Neural cell (in vitro differentiated cells): ENCODE measurements at regions not wholly inside any gene's neighbourhood (a gene's known extent, or its start where the extent isn't known, plus 50 kb on each side); places are given as distances from the start of the nearest gene placed in this dataset.

Experiments used
- H2AFZ ChIP-seq: fragments of 200-600, 300-800 bp; sonication (generic), shearing (Covaris generic); 2 replicates; pipeline ENCODE4 v1.6.0; 2014; ENCODE audit warnings: low read depth, mild to moderate bottlenecking, antibody characterized with exemption, low read length, moderate library complexity
- H3F3A ChIP-seq: fragments of 200-600 bp; shearing (Covaris generic); 2 replicates; pipeline ENCODE4 v1.6.1; 2016; ENCODE audit warnings: mild to moderate bottlenecking, moderate library complexity, mixed read lengths, antibody characterized with exemption, low read length; ENCODE audit not compliant: insufficient read depth, poor library complexity, severe bottlenecking
- H3K27ac ChIP-seq: fragments of 200-600, 300-800 bp; sonication (generic), shearing (Covaris generic); 2 replicates; pipeline ENCODE4 v1.5.1; 2014; ENCODE audit warnings: mild to moderate bottlenecking, low read length, moderate library complexity
- H3K27me3 ChIP-seq: fragments of 300-800, 200-600 bp; sonication (generic), shearing (Covaris generic); 2 replicates; pipeline ENCODE4 v1.6.0; 2014; ENCODE audit warnings: mild to moderate bottlenecking, low read depth, low read length, moderate library complexity; ENCODE audit not compliant: insufficient read depth
- H3K36me3 ChIP-seq: fragments of 300-800, 200-600 bp; sonication (generic), shearing (Covaris generic); 2 replicates; pipeline ENCODE4 v1.5.1; 2014; ENCODE audit warnings: mild to moderate bottlenecking, antibody characterized with exemption, low read length, moderate library complexity; ENCODE audit not compliant: insufficient read depth
- H3K4me2 ChIP-seq: fragments of 300-800, 200-600 bp; sonication (generic), shearing (Covaris generic); 2 replicates; pipeline ENCODE4 v1.6.0; 2014; ENCODE audit warnings: mild to moderate bottlenecking, low read length
- H3K4me3 ChIP-seq: fragments of 300-800, 200-600 bp; sonication (generic), shearing (Covaris generic); 2 replicates; pipeline ENCODE4 v1.5.1; 2014; ENCODE audit warnings: mild to moderate bottlenecking, low read length, moderate library complexity
- H3K79me2 ChIP-seq: fragments of 200-600 bp; shearing (Covaris generic); replicated peaks from 2 replicates; pipeline ENCODE4 v1.6.0; 2014; ENCODE audit warnings: mild to moderate bottlenecking, low read length, moderate library complexity; ENCODE audit not compliant: insufficient read depth
- H3K9ac ChIP-seq: fragments of 300-800, 200-600 bp; sonication (generic), shearing (Covaris generic); 2 replicates; pipeline ENCODE4 v1.6.1; 2016; ENCODE audit warnings: mild to moderate bottlenecking, low read length, mixed read lengths
- H3K9me2 ChIP-seq: fragments of 200-600 bp; shearing (Covaris generic); 2 replicates; pipeline ENCODE4 v1.6.1; 2016; ENCODE audit warnings: mild to moderate bottlenecking, low read length, mixed read lengths; ENCODE audit not compliant: insufficient read depth
- H3K9me3 ChIP-seq: fragments of 200-600, 300-800 bp; sonication (generic), shearing (Covaris generic); 2 replicates; pipeline ENCODE4 v1.6.1; 2016; ENCODE audit warnings: mild to moderate bottlenecking, mixed run types, low read length, moderate library complexity, mixed read lengths
- H4K20me1 ChIP-seq: fragments of 200-600 bp; shearing (Covaris generic); 2 replicates; pipeline ENCODE4 v1.6.1; 2016; ENCODE audit warnings: mild to moderate bottlenecking, mixed run types; ENCODE audit not compliant: insufficient read depth
- EP300 ChIP-seq: fragments of 450-650 bp; conservative IDR thresholded peaks from 2 replicates; pipeline ENCODE4 v1.6.1; 2014; ENCODE audit warnings: antibody characterized with exemption, mild to moderate bottlenecking, moderate library complexity; ENCODE audit not compliant: poor library complexity, severe bottlenecking
- EZH2 ChIP-seq: fragments of 200-600, 300-800 bp; shearing (Covaris generic), sonication (generic); IDR thresholded peaks from 2 replicates; pipeline ENCODE4 v1.6.1; 2014; ENCODE audit warnings: antibody characterized with exemption, low read length, borderline replicate concordance, mild to moderate bottlenecking; ENCODE audit not compliant: insufficient read depth, poor library complexity, severe bottlenecking
- MXI1 ChIP-seq: fragments of 450-650 bp; conservative IDR thresholded peaks from 2 replicates; pipeline ENCODE4 v1.6.1; 2014; ENCODE audit warnings: antibody characterized with exemption, mild to moderate bottlenecking; ENCODE audit not compliant: poor library complexity, severe bottlenecking
- POLR2AphosphoS5 ChIP-seq: IDR thresholded peaks from 2 replicates; pipeline ENCODE4 v1.6.1; 2012
- RAD21 ChIP-seq: fragments of 450-650 bp; conservative IDR thresholded peaks from 2 replicates; pipeline ENCODE4 v1.6.1; 2014; ENCODE audit warnings: antibody characterized with exemption, mild to moderate bottlenecking, moderate library complexity
- SMC3 ChIP-seq: fragments of 450-650 bp; conservative IDR thresholded peaks from 2 replicates; pipeline ENCODE4 v1.6.1; 2014; ENCODE audit warnings: antibody characterized with exemption, mild to moderate bottlenecking, moderate library complexity; ENCODE audit not compliant: poor library complexity
- TAF1 ChIP-seq: IDR thresholded peaks from 2 replicates; pipeline ENCODE4 v1.6.1; 2012; ENCODE audit warnings: low read depth
- TF ChIP-seq, protein P1 (sequence below): fragments of 450-650 bp; IDR thresholded peaks from 2 replicates; pipeline ENCODE4 v1.5.1; 2014; ENCODE audit warnings: antibody characterized with exemption, mild to moderate bottlenecking, moderate library complexity; ENCODE audit not compliant: poor library complexity, severe bottlenecking
- TF ChIP-seq, protein P2 (sequence below): IDR thresholded peaks from 2 replicates; pipeline ENCODE4 v1.6.1; 2012; ENCODE audit warnings: borderline replicate concordance

DNA sequence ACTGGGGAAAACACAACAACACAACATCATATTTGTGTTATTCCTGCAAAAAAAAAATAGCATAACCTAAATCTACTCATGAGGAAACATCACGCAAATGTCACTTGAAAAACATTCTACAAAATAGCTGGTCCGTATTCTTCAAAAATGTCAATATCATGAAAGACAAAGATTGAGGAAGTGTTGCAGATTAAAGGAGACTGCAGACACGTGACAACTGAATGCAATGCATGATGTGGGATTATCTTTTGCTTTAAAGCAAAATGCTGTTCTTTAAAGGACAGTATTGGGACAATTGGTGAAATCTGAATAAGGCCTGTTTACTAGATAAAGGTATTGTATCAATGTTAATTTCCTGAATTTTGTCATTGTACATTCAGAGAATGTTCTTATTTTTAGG is 157.7 kb downstream of the SMIM20 start:
- Histone ChIP-seq H2AFZ (no peak overlapping the region), H3K27me3 (no peaks in the 10 kb centered on the region)

DNA sequence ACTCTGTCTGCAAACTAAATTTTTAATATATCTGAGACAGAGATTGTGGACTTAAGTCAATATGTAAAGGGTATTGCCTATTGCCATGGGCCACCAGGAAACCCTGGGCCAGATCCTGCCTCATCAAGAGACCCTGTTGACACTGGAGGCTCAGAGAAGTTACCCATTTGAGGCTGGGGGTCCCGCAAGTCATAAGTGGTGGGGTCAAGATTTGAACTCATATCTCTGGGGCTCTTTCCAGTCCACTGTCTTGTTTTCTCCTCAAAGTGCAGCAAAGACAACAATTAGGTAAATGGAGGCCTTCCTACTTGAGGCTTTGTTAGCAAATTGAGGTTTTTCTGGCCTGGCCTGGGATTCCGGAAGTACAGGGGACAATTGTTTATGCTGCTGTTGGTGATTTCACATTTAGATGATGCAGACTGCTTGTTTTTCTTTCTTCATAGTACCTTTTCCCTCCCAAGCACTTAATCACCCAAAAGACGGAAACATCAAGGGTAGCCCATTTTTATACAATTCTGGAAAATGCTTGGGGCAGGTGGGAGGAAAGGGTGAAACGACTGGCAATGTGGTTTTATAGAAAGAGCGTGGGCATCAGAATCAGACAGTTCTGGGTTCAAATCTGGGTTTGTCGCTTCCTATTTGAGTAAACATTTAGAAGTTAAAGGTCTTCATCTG is 160.0 kb downstream of the SMIM20 start:
- no peaks in the 10 kb centered on the region for H3K27me3 ChIP-seq
- H2AFZ ChIP-seq: no peak overlapping the region
- H3K36me3 ChIP-seq: no peaks in the 10 kb centered on the region
- H3K27ac ChIP-seq: no peak overlapping the region
- H3K79me2 ChIP-seq: no peaks in the 10 kb centered on the region
- no peak for TF ChIP-seq RAD21
- no peak for TF ChIP-seq POLR2AphosphoS5
- no peak for TF ChIP-seq EP300
- TF ChIP-seq, protein P1, sequence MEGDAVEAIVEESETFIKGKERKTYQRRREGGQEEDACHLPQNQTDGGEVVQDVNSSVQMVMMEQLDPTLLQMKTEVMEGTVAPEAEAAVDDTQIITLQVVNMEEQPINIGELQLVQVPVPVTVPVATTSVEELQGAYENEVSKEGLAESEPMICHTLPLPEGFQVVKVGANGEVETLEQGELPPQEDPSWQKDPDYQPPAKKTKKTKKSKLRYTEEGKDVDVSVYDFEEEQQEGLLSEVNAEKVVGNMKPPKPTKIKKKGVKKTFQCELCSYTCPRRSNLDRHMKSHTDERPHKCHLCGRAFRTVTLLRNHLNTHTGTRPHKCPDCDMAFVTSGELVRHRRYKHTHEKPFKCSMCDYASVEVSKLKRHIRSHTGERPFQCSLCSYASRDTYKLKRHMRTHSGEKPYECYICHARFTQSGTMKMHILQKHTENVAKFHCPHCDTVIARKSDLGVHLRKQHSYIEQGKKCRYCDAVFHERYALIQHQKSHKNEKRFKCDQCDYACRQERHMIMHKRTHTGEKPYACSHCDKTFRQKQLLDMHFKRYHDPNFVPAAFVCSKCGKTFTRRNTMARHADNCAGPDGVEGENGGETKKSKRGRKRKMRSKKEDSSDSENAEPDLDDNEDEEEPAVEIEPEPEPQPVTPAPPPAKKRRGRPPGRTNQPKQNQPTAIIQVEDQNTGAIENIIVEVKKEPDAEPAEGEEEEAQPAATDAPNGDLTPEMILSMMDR: no peak
- TF ChIP-seq MXI1: no peak
- no peak for TF ChIP-seq EZH2
- no peak for TF ChIP-seq SMC3
- TF ChIP-seq TAF1: no peak
- TF ChIP-seq, protein P2, sequence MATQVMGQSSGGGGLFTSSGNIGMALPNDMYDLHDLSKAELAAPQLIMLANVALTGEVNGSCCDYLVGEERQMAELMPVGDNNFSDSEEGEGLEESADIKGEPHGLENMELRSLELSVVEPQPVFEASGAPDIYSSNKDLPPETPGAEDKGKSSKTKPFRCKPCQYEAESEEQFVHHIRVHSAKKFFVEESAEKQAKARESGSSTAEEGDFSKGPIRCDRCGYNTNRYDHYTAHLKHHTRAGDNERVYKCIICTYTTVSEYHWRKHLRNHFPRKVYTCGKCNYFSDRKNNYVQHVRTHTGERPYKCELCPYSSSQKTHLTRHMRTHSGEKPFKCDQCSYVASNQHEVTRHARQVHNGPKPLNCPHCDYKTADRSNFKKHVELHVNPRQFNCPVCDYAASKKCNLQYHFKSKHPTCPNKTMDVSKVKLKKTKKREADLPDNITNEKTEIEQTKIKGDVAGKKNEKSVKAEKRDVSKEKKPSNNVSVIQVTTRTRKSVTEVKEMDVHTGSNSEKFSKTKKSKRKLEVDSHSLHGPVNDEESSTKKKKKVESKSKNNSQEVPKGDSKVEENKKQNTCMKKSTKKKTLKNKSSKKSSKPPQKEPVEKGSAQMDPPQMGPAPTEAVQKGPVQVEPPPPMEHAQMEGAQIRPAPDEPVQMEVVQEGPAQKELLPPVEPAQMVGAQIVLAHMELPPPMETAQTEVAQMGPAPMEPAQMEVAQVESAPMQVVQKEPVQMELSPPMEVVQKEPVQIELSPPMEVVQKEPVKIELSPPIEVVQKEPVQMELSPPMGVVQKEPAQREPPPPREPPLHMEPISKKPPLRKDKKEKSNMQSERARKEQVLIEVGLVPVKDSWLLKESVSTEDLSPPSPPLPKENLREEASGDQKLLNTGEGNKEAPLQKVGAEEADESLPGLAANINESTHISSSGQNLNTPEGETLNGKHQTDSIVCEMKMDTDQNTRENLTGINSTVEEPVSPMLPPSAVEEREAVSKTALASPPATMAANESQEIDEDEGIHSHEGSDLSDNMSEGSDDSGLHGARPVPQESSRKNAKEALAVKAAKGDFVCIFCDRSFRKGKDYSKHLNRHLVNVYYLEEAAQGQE: no peak
- H3K9ac ChIP-seq: no peak overlapping the region
- no peaks in the 10 kb centered on the region for H3F3A ChIP-seq
- no peak overlapping the region for H3K4me2 ChIP-seq
- H3K9me3 ChIP-seq: no peaks in the 10 kb centered on the region
- no peak overlapping the region for H3K4me3 ChIP-seq
- H4K20me1 ChIP-seq: no peaks in the 10 kb centered on the region
- H3K9me2 ChIP-seq: no peaks in the 10 kb centered on the region

More for the DNA sequence above, 157.7 kb downstream of the SMIM20 start:
- Histone ChIP-seq H3K79me2 (no peaks in the 10 kb centered on the region), H3K9me3 (no peaks in the 10 kb centered on the region), H3K27ac (no peak overlapping the region), H3K9me2 (no peaks in the 10 kb centered on the region), H3K4me2 (no peak overlapping the region), H3K4me3 (no peak overlapping the region), H4K20me1 (no peaks in the 10 kb centered on the region), H3F3A (no peaks in the 10 kb centered on the region), H3K36me3 (no peaks in the 10 kb centered on the region), H3K9ac (no peak overlapping the region)
- no peak for TF ChIP-seq EZH2
- no peak for TF ChIP-seq RAD21
- no peak for TF ChIP-seq POLR2AphosphoS5
- no peak for TF ChIP-seq EP300
- TF ChIP-seq, protein P2: no peak
- TF ChIP-seq SMC3: no peak
- no peak for TF ChIP-seq MXI1
- TF ChIP-seq, protein P1: no peak
- TF ChIP-seq TAF1: no peak
